Activated CD4-positive, alpha-beta T cell treated with anti-CD3 and anti-CD28 coated beads, Interleukin-2, amount 50 U/mL, for 24 hours (primary cell): ENCODE measurements at regions not wholly inside any gene's neighbourhood (a gene's known extent, or its start where the extent isn't known, plus 50 kb on each side); places are given as distances from the start of the nearest gene placed in this dataset.

Experiments
- DNase-seq, 2 donors: peaks; one replicate each; pipeline ENCODE4 v3.0.0-alpha.2; 2020; ENCODE audit warnings: low read depth in 1 of 2, low spot score in 1 of 2

DNA sequence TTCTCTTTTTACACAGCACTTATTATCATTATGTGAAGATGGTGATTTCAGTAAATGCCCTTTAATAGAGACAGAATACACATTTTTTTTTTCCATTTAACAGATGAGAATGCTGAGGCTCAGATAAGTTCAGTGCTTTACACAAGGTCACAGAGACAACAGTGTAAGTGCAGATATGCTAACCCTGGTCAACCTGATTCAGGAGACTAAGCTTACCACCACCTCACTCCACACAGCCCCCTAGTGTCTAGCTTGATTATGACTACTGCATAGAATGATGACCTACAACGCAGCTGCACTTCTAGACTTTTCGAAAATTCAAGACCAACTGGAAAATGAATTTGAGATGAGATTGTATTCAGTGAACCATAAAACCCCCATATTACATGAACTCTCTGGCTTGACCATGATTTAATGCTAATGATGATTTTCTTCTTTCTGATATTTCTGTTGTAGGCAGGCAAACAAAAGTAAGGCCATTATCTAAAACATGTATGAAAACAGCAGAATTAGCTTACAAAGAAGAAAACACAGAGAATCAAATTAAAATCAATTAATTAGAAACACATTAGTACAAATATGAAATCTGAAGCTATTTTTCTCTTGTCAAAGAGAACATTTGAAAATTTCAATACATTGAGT lies 212.1 kb upstream of the PHACTR1 start:
- no peak for DNase-seq

- no peak for DNase-seq
Measured at GRCh38 chr6:12505486-12505885, 211.1 kb upstream of the PHACTR1 start.

- DNase-seq = no peak
Measured at GRCh38 chr6:12506159-12506558, 210.4 kb upstream of the PHACTR1 start.

DNA sequence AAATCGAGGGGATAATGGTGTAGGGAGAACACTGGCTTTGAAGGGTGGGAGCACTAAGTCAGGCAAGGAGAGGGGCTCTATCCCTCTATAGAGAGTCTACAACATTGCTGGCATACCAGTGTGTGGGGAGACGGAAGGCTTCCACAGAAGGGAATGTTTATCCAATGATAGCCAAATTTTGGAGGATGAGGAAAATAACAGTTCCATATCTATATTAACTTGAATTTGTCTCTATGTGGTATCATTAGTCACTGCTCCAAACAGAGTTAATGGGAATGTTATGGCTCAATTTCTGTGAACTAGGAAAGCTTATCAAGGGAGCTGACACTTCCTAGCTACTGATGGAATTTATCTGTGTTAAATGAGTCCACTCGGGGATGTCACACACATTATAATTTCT lies 208.9 kb upstream of the PHACTR1 start:
- DNase-seq = no peak

GRCh38 chr6:12508553-12508952 lies 208.0 kb upstream of the PHACTR1 start:
- DNase-seq = no peak

- DNase-seq = no peak
Measured at GRCh38 chr6:12509060-12509459, 207.5 kb upstream of the PHACTR1 start.

DNA sequence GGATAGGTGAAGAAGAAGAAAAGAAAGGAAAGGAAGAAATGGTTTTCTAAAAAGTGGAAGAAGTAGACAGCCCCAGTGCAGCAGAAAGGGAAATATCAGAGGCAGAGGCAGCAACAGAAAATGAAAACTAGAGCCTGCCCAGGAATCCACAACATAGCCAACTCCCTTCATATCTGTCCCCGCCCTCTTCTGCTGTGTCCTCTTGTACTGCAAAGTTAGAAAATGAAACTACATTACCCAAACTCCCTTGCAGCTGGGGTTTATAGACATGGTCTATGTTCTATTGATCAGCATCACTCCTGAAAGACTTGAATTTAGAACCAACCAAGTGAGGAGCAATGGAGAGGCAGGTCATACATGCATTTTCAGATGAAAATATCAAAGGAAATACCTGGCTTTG lies 200.5 kb upstream of the PHACTR1 start:
- DNase-seq = no peak

GRCh38 chr6:12522347-12522746 lies 194.2 kb upstream of the PHACTR1 start:
- DNase-seq = no peak

- no peak for DNase-seq
Measured at GRCh38 chr6:12523726-12524125, 192.8 kb upstream of the PHACTR1 start.

GRCh38 chr6:12525276-12525675 lies 191.3 kb upstream of the PHACTR1 start:
- DNase-seq = no peak

DNA sequence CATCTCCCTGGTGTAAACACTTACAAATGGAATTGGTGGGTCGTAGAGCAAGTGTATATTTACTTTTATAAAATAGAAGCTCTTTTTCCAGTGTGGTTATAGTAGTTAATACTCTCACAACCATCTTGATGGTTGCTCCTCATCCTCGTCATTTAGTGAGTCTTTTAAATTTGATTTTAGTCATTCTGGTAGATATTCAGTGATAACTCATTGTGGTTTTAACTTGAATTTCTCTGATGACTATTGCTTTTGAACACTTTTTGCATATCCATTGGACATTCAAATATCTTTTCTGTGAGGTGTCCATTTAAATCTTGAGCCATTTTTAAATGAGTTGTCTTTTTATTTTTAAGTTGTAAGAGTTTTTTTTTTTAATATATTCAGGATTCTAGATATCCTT lies 189.2 kb upstream of the PHACTR1 start:
- no peak for DNase-seq

DNA sequence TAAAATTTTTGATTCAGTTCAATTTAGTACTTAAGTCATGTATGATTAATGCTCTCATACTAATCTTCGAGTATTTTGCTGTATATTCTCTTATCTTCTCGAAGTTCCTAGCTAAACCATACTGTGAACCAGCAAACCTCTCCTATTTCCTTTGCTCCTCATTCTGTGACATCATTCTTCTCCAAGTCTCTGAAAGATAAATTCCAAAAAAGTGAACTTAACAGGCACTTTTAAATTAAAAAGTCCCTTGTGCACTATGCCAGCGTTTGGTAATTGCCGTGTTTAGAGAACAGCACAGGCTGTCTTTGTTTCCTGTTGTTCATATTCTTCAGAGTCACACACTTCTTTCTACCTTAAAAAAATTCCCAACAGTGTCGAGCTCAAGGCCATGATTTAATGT lies 188.4 kb upstream of the PHACTR1 start:
- no peak for DNase-seq

- DNase-seq = no peak
Measured at GRCh38 chr6:12528581-12529363, 187.8 kb upstream of the PHACTR1 start.

GRCh38 chr6:12529364-12530019 lies 187.1 kb upstream of the PHACTR1 start:
- DNase-seq = no peak

- DNase-seq = no peak
Measured at GRCh38 chr6:12530345-12530744, 186.2 kb upstream of the PHACTR1 start.

DNA sequence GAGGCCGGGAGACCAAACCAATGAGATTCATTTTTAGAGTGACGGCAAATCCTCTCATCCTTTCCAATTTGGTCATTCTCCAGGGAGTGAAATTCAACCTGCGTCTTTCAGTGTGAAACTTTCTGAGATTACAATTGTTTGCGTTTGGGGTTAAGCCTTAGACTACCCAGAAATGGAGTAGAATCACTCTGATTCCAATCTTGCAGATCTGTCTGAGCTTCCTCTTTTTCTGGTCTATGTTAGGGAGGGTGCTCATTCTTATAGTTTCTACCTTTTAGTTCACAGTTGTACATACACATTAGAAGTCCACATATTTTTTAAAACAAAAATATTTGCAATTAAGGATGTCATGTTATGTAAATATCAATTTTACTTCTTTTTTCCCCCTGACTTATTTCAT lies 183.0 kb upstream of the PHACTR1 start:
- DNase-seq = no peak

DNA sequence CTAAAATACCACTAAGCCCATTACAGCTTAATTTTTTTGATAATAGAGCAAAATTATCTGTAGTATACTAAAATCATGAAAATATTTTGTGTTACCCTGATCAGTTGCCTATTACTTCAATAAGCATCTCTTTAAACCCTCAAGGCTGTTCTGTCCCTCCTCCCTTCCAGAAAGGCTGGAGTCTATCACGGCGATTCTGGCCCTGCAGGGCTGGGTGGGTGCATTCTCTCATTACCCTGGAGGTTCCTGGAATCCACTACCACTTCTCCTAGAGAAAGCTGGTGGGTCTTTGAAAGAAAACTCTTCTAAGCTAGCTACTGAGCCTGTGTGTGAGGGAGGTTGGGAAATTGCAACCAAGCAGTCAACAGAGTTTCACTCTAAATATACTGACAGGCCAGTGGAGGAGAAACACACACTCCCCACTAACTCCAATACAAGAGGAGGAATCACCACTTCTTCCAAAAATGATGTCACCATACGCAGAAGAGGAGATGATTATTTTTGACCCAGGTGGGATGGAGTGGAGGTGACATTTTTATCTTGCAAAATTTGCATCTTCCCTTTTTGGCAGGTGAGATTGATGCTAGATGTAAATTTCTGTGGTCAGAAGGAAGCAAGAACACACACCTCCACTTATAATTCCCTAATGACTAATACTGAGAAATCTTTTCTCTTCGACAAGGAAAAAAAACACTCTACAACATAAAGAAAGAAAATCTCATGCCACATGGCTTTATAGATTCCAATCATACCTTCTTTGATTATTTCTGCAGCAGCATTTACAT lies 182.3 kb upstream of the PHACTR1 start:
- DNase-seq = no peak

GRCh38 chr6:12535586-12536314 lies 180.8 kb upstream of the PHACTR1 start:
- no peak for DNase-seq

- no peak for DNase-seq
Measured at GRCh38 chr6:12536416-12536815, 180.2 kb upstream of the PHACTR1 start.

- DNase-seq = no peak
Measured at GRCh38 chr6:12537389-12537788, 179.2 kb upstream of the PHACTR1 start.

DNA sequence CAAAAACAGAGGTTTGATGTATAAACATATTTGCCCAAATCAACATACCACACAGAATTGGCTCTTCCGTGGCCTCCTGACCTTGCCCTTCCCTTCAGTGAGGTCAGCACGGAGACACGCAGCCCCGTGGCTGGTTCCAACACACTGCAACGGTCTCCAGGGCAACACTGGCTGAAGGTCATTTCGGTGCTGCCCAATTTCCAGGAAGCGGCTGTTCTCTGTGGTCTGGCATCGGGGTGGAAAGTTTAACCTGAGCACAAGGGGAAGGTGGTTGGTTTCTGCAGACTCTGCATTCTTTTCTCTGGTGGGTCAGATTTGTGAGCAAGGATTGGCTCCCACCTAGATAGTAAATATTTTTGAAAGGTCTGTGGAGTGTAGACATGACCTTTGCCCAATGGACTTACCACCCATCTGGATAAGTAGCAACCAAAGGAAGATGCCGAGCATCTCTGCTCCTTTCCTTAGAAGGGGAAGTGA lies 177.6 kb upstream of the PHACTR1 start:
- no peak for DNase-seq
